Common myeloid progenitor, CD34-positive (primary cell): ENCODE measurements at regions not wholly inside any gene's neighbourhood (a gene's known extent, or its start where the extent isn't known, plus 50 kb on each side); places are given as distances from the start of the nearest gene placed in this dataset.

Source experiments
- CTCF ChIA-PET: fragments of 350-600 bp; sonication (Branson Sonifier 250); formaldehyde crosslinking; loops from one replicate; lab custom pipeline; 2021; ENCODE audit warnings: antibody characterized with exemption; lab: Charles Lee
- POLR2A ChIA-PET: fragments of 350-600 bp; sonication (Branson Sonifier 250); formaldehyde crosslinking; loops from one replicate; lab custom pipeline; 2021; ENCODE audit warnings: antibody characterized with exemption; lab: Charles Lee
- DNase-seq, 3 donors: peaks; one replicate each; pipeline versions ENCODE4 v3.0.0 to v3.0.0-alpha.2; 2013
- H3K27ac ChIP-seq, 2 experiments: 1 replicate in 1 of 2; 2 replicates in 1 of 2; pipeline ENCODE4 v1.7.0; 2013; ENCODE audit warnings: inconsistent platforms in 2 of 2, low read length in 2 of 2, mild to moderate bottlenecking in 2 of 2, low read depth in 1 of 2, moderate library complexity in 1 of 2; ENCODE audit not compliant: severe bottlenecking in 2 of 2, insufficient read depth in 1 of 2, poor library complexity in 1 of 2
- H3K27me3 ChIP-seq, 5 experiments: replicated peaks in 2 of 5; 1 replicate in 3 of 5; 2 replicates in 2 of 5; pipeline versions ENCODE4 v1.6.1 to v1.7.0; 2013; ENCODE audit warnings: low read length in 4 of 5, mild to moderate bottlenecking in 2 of 5, moderate library complexity in 2 of 5, inconsistent platforms in 1 of 5; ENCODE audit not compliant: insufficient read depth in 5 of 5, control insufficient read depth in 4 of 5
- H3K36me3 ChIP-seq, 4 experiments: 1 replicate in 2 of 4; 2 replicates in 2 of 4; pipeline versions ENCODE4 v1.6.1 to v1.7.0; 2013; ENCODE audit warnings: low read length in 3 of 4, control low read depth in 1 of 4, mild to moderate bottlenecking in 1 of 4; ENCODE audit not compliant: control insufficient read depth in 4 of 4, insufficient read depth in 4 of 4
- H3K4me1 ChIP-seq, 4 experiments: 1 replicate in 3 of 4; 2 replicates in 1 of 4; pipeline versions ENCODE4 v1.6.1 to v1.7.1; 2013; ENCODE audit warnings: low read length in 3 of 4, mild to moderate bottlenecking in 3 of 4, control low read depth in 1 of 4, inconsistent platforms in 1 of 4, moderate library complexity in 1 of 4; ENCODE audit not compliant: control insufficient read depth in 4 of 4, insufficient read depth in 4 of 4; ENCODE audit errors: control extremely low read depth in 1 of 4
- H3K4me3 ChIP-seq, 7 experiments: 1 replicate in 4 of 7; 2 replicates in 3 of 7; pipeline versions ENCODE4 v1.5.1 to v1.7.0; 2013; ENCODE audit warnings: mild to moderate bottlenecking in 7 of 7, low read length in 6 of 7, moderate library complexity in 6 of 7, inconsistent platforms in 2 of 7, low read depth in 2 of 7, control low read depth in 1 of 7; ENCODE audit not compliant: insufficient read depth in 4 of 7, control insufficient read depth in 1 of 7; ENCODE audit errors: extremely low read depth in 1 of 7
- H3K9me3 ChIP-seq, 5 experiments: 1 replicate in 4 of 5; 2 replicates in 1 of 5; pipeline versions ENCODE4 v1.6.1 to v1.7.1; 2013; ENCODE audit warnings: low read length in 4 of 5, mild to moderate bottlenecking in 2 of 5, inconsistent platforms in 1 of 5, low read depth in 1 of 5, moderate library complexity in 1 of 5; ENCODE audit not compliant: control insufficient read depth in 4 of 5, insufficient read depth in 2 of 5; ENCODE audit errors: control extremely low read depth in 1 of 5
- WGBS: methylation state at CpG from one replicate; pipeline ENCODE4 v1.1.5; 2013; ENCODE audit not compliant: insufficient coverage; 5-methylcytosine and 5-hydroxymethylcytosine counted together

DNA sequence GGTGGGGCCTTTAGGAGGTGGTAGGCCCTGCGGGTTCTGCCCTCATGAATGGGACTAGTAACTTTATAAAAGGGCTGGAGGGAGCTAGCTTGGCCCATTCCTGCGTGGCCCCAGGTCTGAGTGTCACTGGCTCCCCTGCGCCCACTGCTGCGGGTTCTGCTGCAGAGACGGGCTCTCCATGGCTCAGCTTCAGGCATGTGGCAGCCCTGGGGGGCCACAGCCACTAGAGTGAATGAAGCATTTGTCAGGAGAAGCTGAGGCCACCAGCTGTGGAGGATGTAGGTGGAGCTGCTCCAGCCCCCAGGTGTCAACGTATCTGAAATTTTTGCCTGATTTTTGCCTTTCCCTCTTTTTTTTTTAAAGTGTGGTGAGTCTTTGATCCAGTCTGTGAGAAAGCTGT lies 119.1 kb downstream of the SOX1 start:
- Histone ChIP-seq H3K4me1 (no peaks in the 10 kb centered on the region), H3K36me3 (no peaks in the 10 kb centered on the region), H3K9me3 (no peaks in the 10 kb centered on the region), H3K27me3 (peaks cover 0 to 9% (median 0%) of the 10 kb centered on the region in 5 experiments), H3K27ac (no peak overlapping the region), H3K4me3 (no peak overlapping the region)
- ChIA-PET CTCF (no interaction called here), POLR2A (no interaction called here)
- 100% methylated on average over 1 of the region's 6 CpGs for WGBS
- DNase-seq, result no peak

GRCh38 chr13:112187527-112188297 lies 120.8 kb downstream of the SOX1 start:
- no peak overlapping the region for H3K27ac ChIP-seq
- H3K27me3 ChIP-seq, result peaks cover 0 to 4% (median 0%) of the 10 kb centered on the region in 5 experiments
- no peaks in the 10 kb centered on the region for H3K4me1 ChIP-seq
- ChIA-PET CTCF (no interaction called here), POLR2A (no interaction called here)
- WGBS, result 97% methylated on average over 17 of the region's 18 CpGs
- H3K36me3 ChIP-seq, result no peaks in the 10 kb centered on the region
- no peaks in the 10 kb centered on the region for H3K9me3 ChIP-seq
- H3K4me3 ChIP-seq, result no peak overlapping the region
- no peak for DNase-seq

- DNase-seq, result no peak
- POLR2A ChIA-PET, result no interaction called here
- peaks cover 0 to 4% (median 0%) of the 10 kb centered on the region in 5 experiments for H3K9me3 ChIP-seq
Measured at GRCh38 chr13:112188298-112188610, 121.3 kb downstream of the SOX1 start.

GRCh38 chr13:112193463-112194166 lies 126.7 kb downstream of the SOX1 start:
- no peak for DNase-seq
- H3K27me3 ChIP-seq, result peaks cover 0 to 3% (median 0%) of the 10 kb centered on the region in 5 experiments
- POLR2A ChIA-PET, result interaction anchor here (0.6 kb wide), 1 partner anchor 281 kb away, joined by 6 read pairs; no protein-coding TSS in a partner anchor
- no peak overlapping the region for H3K4me3 ChIP-seq
- no peaks in the 10 kb centered on the region for H3K4me1 ChIP-seq
- 82% methylated on average over 12 of the region's 15 CpGs for WGBS
- no peaks in the 10 kb centered on the region for H3K36me3 ChIP-seq
- CTCF ChIA-PET, result no interaction called here
- peaks cover 0 to 16% (median 0%) of the 10 kb centered on the region in 5 experiments for H3K9me3 ChIP-seq
- H3K27ac ChIP-seq, result no peak overlapping the region

More at GRCh38 chr13:112188298-112188610, 121.3 kb downstream of the SOX1 start:
- 95% methylated on average over 6 of the region's 6 CpGs for WGBS
- no peaks in the 10 kb centered on the region for H3K4me1 ChIP-seq
- no peak overlapping the region for H3K4me3 ChIP-seq
- CTCF ChIA-PET, result no interaction called here
- peaks cover 0 to 3% (median 0%) of the 10 kb centered on the region in 5 experiments for H3K27me3 ChIP-seq
- no peak overlapping the region for H3K27ac ChIP-seq
- H3K36me3 ChIP-seq, result no peaks in the 10 kb centered on the region

DNA sequence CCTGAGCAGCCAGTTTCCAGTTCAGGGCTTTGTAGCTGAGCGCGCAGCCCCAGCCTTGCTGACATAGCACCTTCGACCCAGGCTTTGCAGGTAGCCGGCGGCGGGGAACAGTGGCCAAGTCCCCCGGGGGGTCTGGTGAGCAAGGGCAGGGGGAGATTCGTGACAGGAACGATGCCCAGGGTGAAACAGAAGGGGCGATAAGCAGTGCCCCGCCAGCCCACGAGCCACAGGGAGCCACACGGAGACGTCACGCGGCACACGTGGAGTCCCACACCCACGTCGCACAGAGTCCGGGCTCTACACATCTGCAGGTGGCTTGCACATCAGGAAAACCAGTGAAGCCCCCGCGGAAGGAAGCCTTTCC lies 127.2 kb downstream of the SOX1 start:
- Histone ChIP-seq H3K4me3 (no peak overlapping the region), H3K27ac (no peak overlapping the region), H3K9me3 (peaks cover 0 to 16% (median 0%) of the 10 kb centered on the region in 5 experiments), H3K4me1 (no peaks in the 10 kb centered on the region), H3K36me3 (no peaks in the 10 kb centered on the region), H3K27me3 (peaks cover 0 to 3% (median 0%) of the 10 kb centered on the region in 5 experiments)
- WGBS, result 97% methylated on average over 18 of the region's 22 CpGs
- POLR2A ChIA-PET, result interaction anchor here (0.6 kb wide), 1 partner anchor 280 kb away, joined by 6 read pairs; no protein-coding TSS in a partner anchor
- CTCF ChIA-PET, result no interaction called here
- DNase-seq, result no peak

- ChIA-PET CTCF (no interaction called here), POLR2A (interaction anchor here (0.6 kb wide), 1 partner anchor 280 kb away, joined by 6 read pairs; no protein-coding TSS in a partner anchor)
- H3K4me3 ChIP-seq, result no peak overlapping the region
- H3K4me1 ChIP-seq, result no peaks in the 10 kb centered on the region
- 87% methylated on average over 24 of the region's 31 CpGs for WGBS
- no peak for DNase-seq
- no peak overlapping the region for H3K27ac ChIP-seq
- H3K27me3 ChIP-seq, result peaks cover 0 to 3% (median 0%) of the 10 kb centered on the region in 5 experiments
- H3K36me3 ChIP-seq, result no peaks in the 10 kb centered on the region
- H3K9me3 ChIP-seq, result peaks cover 0 to 16% (median 0%) of the 10 kb centered on the region in 5 experiments
Measured at GRCh38 chr13:112194579-112194978, 127.6 kb downstream of the SOX1 start.
